ENCODE measurements at regions not wholly inside any gene's neighbourhood (a gene's known extent, or its start where the extent isn't known, plus 50 kb on each side); places are given as distances from the start of the nearest gene placed in this dataset.

DNA sequence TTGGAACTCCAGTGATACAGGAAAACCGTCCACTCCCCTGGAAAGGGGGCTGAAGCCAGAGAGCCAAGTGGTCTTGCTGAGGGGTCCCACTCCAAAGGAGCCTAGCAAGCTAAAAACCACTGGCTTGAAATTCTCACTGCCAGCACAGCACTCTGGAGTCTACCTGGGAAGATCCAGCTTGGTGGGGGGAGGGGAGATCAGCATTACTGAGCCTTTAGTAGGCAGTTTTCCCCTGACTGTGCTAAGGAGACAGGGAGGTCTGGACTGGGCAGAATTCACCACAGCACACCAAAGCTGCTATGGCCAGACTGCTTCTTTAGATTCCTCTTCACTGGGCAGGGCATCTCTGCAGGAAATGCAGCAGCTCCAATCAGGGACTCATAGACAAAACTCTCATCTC lies 510.7 kb upstream of the LRRTM1 start:
- H3K9me3 ChIP-seq (ENCODE audit: insufficient read depth, low read length, severe bottlenecking), result no peaks in the 10 kb centered on the region
- no peak for ATAC-seq (ENCODE audit: insufficient read depth, low read depth)
- H3K4me2 ChIP-seq (ENCODE audit: insufficient read depth, low read length), result no peak overlapping the region
- no peak for TF ChIP-seq EZH2 (IDR thresholded peaks at IDR 0.05; ENCODE audit: borderline replicate concordance, low read depth, low read length, severe bottlenecking)
- TF ChIP-seq, protein P1, sequence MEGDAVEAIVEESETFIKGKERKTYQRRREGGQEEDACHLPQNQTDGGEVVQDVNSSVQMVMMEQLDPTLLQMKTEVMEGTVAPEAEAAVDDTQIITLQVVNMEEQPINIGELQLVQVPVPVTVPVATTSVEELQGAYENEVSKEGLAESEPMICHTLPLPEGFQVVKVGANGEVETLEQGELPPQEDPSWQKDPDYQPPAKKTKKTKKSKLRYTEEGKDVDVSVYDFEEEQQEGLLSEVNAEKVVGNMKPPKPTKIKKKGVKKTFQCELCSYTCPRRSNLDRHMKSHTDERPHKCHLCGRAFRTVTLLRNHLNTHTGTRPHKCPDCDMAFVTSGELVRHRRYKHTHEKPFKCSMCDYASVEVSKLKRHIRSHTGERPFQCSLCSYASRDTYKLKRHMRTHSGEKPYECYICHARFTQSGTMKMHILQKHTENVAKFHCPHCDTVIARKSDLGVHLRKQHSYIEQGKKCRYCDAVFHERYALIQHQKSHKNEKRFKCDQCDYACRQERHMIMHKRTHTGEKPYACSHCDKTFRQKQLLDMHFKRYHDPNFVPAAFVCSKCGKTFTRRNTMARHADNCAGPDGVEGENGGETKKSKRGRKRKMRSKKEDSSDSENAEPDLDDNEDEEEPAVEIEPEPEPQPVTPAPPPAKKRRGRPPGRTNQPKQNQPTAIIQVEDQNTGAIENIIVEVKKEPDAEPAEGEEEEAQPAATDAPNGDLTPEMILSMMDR (IDR thresholded peaks at IDR 0.05; ENCODE audit: borderline replicate concordance, extremely low read depth, low read length, poor library complexity, severe bottlenecking), result no peak
- no peak overlapping the region for H3K9ac ChIP-seq (ENCODE audit: low read depth, low read length)
- H3K4me1 ChIP-seq (ENCODE audit: insufficient read depth, low read length), result no peaks in the 10 kb centered on the region
- H4K20me1 ChIP-seq (ENCODE audit: insufficient read depth, low read length), result no peaks in the 10 kb centered on the region
- H3K36me3 ChIP-seq (ENCODE audit: insufficient read depth, low read length), result no peaks in the 10 kb centered on the region
- no peak overlapping the region for H3K27ac ChIP-seq (ENCODE audit: low read length)
- H2AFZ ChIP-seq (ENCODE audit: low read depth, low read length), result no peak overlapping the region
- H3K4me3 ChIP-seq (ENCODE audit: low read depth in 1 of 2, low read length in 2 of 2), result no peak overlapping the region
- no peak for DNase-seq
- H3K79me2 ChIP-seq (ENCODE audit: insufficient read depth, low read length), result no peaks in the 10 kb centered on the region
- no peaks in the 10 kb centered on the region for H3K27me3 ChIP-seq (ENCODE audit: insufficient read depth, low read length, poor library complexity)

GRCh38 chr2:80786584-80786983 lies 482.0 kb upstream of the LRRTM1 start:
- Histone ChIP-seq H3K9me3 (ENCODE audit: insufficient read depth, low read length, severe bottlenecking) (no peaks in the 10 kb centered on the region), H3K27ac (ENCODE audit: low read length) (no peak overlapping the region), H3K4me3 (ENCODE audit: low read depth in 1 of 2, low read length in 2 of 2) (no peak overlapping the region), H2AFZ (ENCODE audit: low read depth, low read length) (no peak overlapping the region), H3K36me3 (ENCODE audit: insufficient read depth, low read length) (no peaks in the 10 kb centered on the region), H4K20me1 (ENCODE audit: insufficient read depth, low read length) (no peaks in the 10 kb centered on the region), H3K27me3 (ENCODE audit: insufficient read depth, low read length, poor library complexity) (no peaks in the 10 kb centered on the region), H3K9ac (ENCODE audit: low read depth, low read length) (no peak overlapping the region), H3K79me2 (ENCODE audit: insufficient read depth, low read length) (no peaks in the 10 kb centered on the region), H3K4me2 (ENCODE audit: insufficient read depth, low read length) (no peak overlapping the region), H3K4me1 (ENCODE audit: insufficient read depth, low read length) (no peaks in the 10 kb centered on the region)
- DNase-seq (no peak), ATAC-seq (ENCODE audit: insufficient read depth, low read depth) (no peak)
- TF ChIP-seq, protein P1 (IDR thresholded peaks at IDR 0.05; ENCODE audit: borderline replicate concordance, extremely low read depth, low read length, poor library complexity, severe bottlenecking), result no peak
- TF ChIP-seq EZH2 (IDR thresholded peaks at IDR 0.05; ENCODE audit: borderline replicate concordance, low read depth, low read length, severe bottlenecking), result no peak

DNA sequence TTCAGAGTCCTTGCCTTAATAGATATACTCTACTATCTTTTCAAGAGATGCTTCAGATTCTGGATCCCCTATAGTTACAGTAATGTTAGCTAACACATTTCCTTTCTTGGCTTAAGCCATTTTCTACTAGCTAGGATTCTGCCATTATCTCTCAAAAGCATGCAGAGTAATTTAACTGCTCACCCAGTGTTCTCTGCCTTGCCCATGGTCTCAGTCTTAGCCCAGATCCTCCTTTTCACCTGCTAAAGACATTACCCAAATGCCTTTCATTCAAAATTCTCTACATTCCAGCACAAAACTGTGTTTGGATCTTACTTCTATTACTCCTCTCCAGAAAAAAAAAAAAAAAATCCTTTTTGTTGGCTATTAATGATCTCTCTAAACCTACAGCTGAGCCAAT lies 474.2 kb upstream of the LRRTM1 start:
- Histone ChIP-seq H3K4me1 (ENCODE audit: insufficient read depth, low read length) (no peaks in the 10 kb centered on the region), H3K27ac (ENCODE audit: low read length) (no peak overlapping the region), H4K20me1 (ENCODE audit: insufficient read depth, low read length) (no peaks in the 10 kb centered on the region), H3K4me3 (ENCODE audit: low read depth in 1 of 2, low read length in 2 of 2) (no peak overlapping the region), H3K27me3 (ENCODE audit: insufficient read depth, low read length, poor library complexity) (no peaks in the 10 kb centered on the region), H3K9me3 (ENCODE audit: insufficient read depth, low read length, severe bottlenecking) (no peaks in the 10 kb centered on the region), H3K9ac (ENCODE audit: low read depth, low read length) (no peak overlapping the region), H3K4me2 (ENCODE audit: insufficient read depth, low read length) (no peak overlapping the region), H2AFZ (ENCODE audit: low read depth, low read length) (no peak overlapping the region), H3K36me3 (ENCODE audit: insufficient read depth, low read length) (no peaks in the 10 kb centered on the region), H3K79me2 (ENCODE audit: insufficient read depth, low read length) (no peaks in the 10 kb centered on the region)
- TF ChIP-seq EZH2 (IDR thresholded peaks at IDR 0.05; ENCODE audit: borderline replicate concordance, low read depth, low read length, severe bottlenecking), result no peak
- TF ChIP-seq, protein P1 (IDR thresholded peaks at IDR 0.05; ENCODE audit: borderline replicate concordance, extremely low read depth, low read length, poor library complexity, severe bottlenecking), result no peak
- no peak for DNase-seq
- no peak for ATAC-seq (ENCODE audit: insufficient read depth, low read depth)

DNA sequence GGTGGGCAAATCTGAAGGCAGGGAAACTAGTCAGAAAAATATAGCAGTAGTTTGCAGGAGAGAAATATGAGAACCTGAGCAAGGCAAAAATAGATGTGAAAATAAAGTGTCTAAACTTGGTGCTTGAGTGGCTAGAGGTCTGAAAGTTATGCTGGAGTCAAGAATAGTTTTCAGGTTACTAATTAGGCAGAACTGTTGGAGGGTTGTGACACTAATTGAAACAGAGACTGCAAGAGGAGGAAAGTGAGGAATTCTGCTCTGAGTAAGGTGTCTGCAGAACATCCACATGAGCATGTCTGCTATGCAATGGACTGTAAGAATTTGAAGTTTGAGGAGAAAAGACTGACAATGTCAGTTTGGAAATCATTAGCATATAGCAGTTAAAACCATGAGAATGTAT lies 444.0 kb upstream of the LRRTM1 start:
- no peaks in the 10 kb centered on the region for H3K36me3 ChIP-seq (ENCODE audit: insufficient read depth, low read length)
- no peak overlapping the region for H3K4me3 ChIP-seq (ENCODE audit: low read depth in 1 of 2, low read length in 2 of 2)
- H3K79me2 ChIP-seq (ENCODE audit: insufficient read depth, low read length), result no peaks in the 10 kb centered on the region
- TF ChIP-seq EZH2 (IDR thresholded peaks at IDR 0.05; ENCODE audit: borderline replicate concordance, low read depth, low read length, severe bottlenecking), result no peak
- TF ChIP-seq, protein P1 (IDR thresholded peaks at IDR 0.05; ENCODE audit: borderline replicate concordance, extremely low read depth, low read length, poor library complexity, severe bottlenecking), result no peak
- H3K27me3 ChIP-seq (ENCODE audit: insufficient read depth, low read length, poor library complexity), result no peaks in the 10 kb centered on the region
- ATAC-seq (ENCODE audit: insufficient read depth, low read depth) (no peak), DNase-seq (no peak)
- H4K20me1 ChIP-seq (ENCODE audit: insufficient read depth, low read length), result no peaks in the 10 kb centered on the region
- H3K9ac ChIP-seq (ENCODE audit: low read depth, low read length), result no peak overlapping the region
- H3K4me2 ChIP-seq (ENCODE audit: insufficient read depth, low read length), result no peak overlapping the region
- no peak overlapping the region for H3K27ac ChIP-seq (ENCODE audit: low read length)
- no peak overlapping the region for H2AFZ ChIP-seq (ENCODE audit: low read depth, low read length)
- no peaks in the 10 kb centered on the region for H3K4me1 ChIP-seq (ENCODE audit: insufficient read depth, low read length)
- no peaks in the 10 kb centered on the region for H3K9me3 ChIP-seq (ENCODE audit: insufficient read depth, low read length, severe bottlenecking)
